H1 (cell line): ENCODE measurements at regions not wholly inside any gene's neighbourhood (a gene's known extent, or its start where the extent isn't known, plus 50 kb on each side); places are given as distances from the start of the nearest gene placed in this dataset.

Experiments used
- CEBPB ChIP-seq: IDR thresholded peaks from 2 replicates; pipeline ENCODE4 v1.6.1; 2012; ENCODE audit warnings: low read depth, low read length
- CHD2 ChIP-seq: IDR thresholded peaks from 2 replicates; pipeline ENCODE4 v1.6.1; 2012; ENCODE audit warnings: low read length, improper control_type of control experiment
- CTCF ChIP-seq, 3 experiments: IDR thresholded peaks; 1 replicate in 2 of 3; 2 replicates in 1 of 3; pipeline versions ENCODE4 v1.5.1 to v1.6.1; 2011; ENCODE audit warnings: low read length in 3 of 3, mild to moderate bottlenecking in 3 of 3, inconsistent platforms in 2 of 3, low read depth in 1 of 3, moderate library complexity in 1 of 3; ENCODE audit not compliant: insufficient read depth in 1 of 3; ENCODE audit errors: control extremely low read depth in 1 of 3
- EZH2 ChIP-seq: fragments of 200-600 bp; sonication (generic); IDR thresholded peaks from 2 replicates; pipeline ENCODE4 v1.7.1; 2012; ENCODE audit warnings: low read depth, mild to moderate bottlenecking, moderate library complexity, low read length, inconsistent platforms; ENCODE audit not compliant: severe bottlenecking
- FOSL1 ChIP-seq: IDR thresholded peaks from 2 replicates; pipeline ENCODE4 v1.6.1; 2011; ENCODE audit warnings: mild to moderate bottlenecking, low read depth, low read length, moderate library complexity; ENCODE audit not compliant: insufficient read depth
- MAFK ChIP-seq: IDR thresholded peaks from 2 replicates; pipeline ENCODE4 v1.6.1; 2012; ENCODE audit warnings: low read depth, mild to moderate bottlenecking, improper control_type of control experiment, low read length
- SIN3A ChIP-seq, 2 experiments: IDR thresholded peaks in 1 of 2; conservative IDR thresholded peaks in 1 of 2; 2 replicates each; pipeline ENCODE4 v1.6.1; 2011 to 2012; ENCODE audit warnings: low read length in 2 of 2, improper control_type of control experiment in 1 of 2, low read depth in 1 of 2, mild to moderate bottlenecking in 1 of 2
- SP1 ChIP-seq: IDR thresholded peaks from 2 replicates; pipeline ENCODE4 v1.6.1; 2011; ENCODE audit warnings: low read depth, low read length
- TAF1 ChIP-seq: IDR thresholded peaks from 2 replicates; pipeline ENCODE4 v1.6.1; 2011; ENCODE audit warnings: mild to moderate bottlenecking, low read depth, low read length
- TF ChIP-seq, protein P1 (sequence below): IDR thresholded peaks from 2 replicates; pipeline ENCODE4 v1.6.1; 2012; ENCODE audit warnings: low read length, inconsistent platforms

GRCh38 chr7:41878309-41879295 is 175.7 kb upstream of the INHBA start:
- TF ChIP-seq SP1: no peak
- TF ChIP-seq FOSL1: no peak
- TF ChIP-seq CHD2: no peak
- no peak for TF ChIP-seq MAFK
- no peak for TF ChIP-seq TAF1
- TF ChIP-seq CTCF (IDR thresholded peaks at IDR 0.05; ENCODE audit: control extremely low read depth in 1 of 3, insufficient read depth in 1 of 3, low read depth in 1 of 3, low read length in 3 of 3): no peak
- TF ChIP-seq EZH2: no peak
- TF ChIP-seq, protein P1, sequence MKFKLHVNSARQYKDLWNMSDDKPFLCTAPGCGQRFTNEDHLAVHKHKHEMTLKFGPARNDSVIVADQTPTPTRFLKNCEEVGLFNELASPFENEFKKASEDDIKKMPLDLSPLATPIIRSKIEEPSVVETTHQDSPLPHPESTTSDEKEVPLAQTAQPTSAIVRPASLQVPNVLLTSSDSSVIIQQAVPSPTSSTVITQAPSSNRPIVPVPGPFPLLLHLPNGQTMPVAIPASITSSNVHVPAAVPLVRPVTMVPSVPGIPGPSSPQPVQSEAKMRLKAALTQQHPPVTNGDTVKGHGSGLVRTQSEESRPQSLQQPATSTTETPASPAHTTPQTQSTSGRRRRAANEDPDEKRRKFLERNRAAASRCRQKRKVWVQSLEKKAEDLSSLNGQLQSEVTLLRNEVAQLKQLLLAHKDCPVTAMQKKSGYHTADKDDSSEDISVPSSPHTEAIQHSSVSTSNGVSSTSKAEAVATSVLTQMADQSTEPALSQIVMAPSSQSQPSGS: no peak
- no peak for TF ChIP-seq CEBPB
- TF ChIP-seq SIN3A (conservative IDR thresholded peaks at IDR 0.05 in 1 of 2, IDR thresholded peaks at IDR 0.05 in 1 of 2; ENCODE audit: low read depth in 1 of 2, low read length in 2 of 2): no peak
